Heart left ventricle (tissue), 13 donors: ENCODE measurements at regions not wholly inside any gene's neighbourhood (a gene's known extent, or its start where the extent isn't known, plus 50 kb on each side); places are given as distances from the start of the nearest gene placed in this dataset.

Experiments
- POLR2A ChIP-seq, 2 donors: fragments of 450-650 bp; IDR thresholded peaks; one replicate each; pipeline ENCODE4 v1.6.1; 2017; ENCODE audit warnings: antibody characterized with exemption in 2 of 2, mild to moderate bottlenecking in 2 of 2, moderate library complexity in 2 of 2
- TF ChIP-seq, protein P1 (sequence below), 12 donors: fragments of 200-600 bp; sonication (generic) in 4 of 12; IDR thresholded peaks; one replicate each; pipeline versions ENCODE4 v1.5.0 to v1.8.0; 2018 to 2022; ENCODE audit warnings: antibody characterized with exemption in 12 of 12, mild to moderate bottlenecking in 5 of 12
- donor health status: ischemic (EF 13 %, LVEDD 7.1; RV severe dilation, severe dysfunction).
- donor health status: DM: no; HTN: yes; CAD: no.
- donor health status: DM: no; HTN: no; CAD: no.
- donor health status: ischemic (EF 25% LVEDD 6.9; RV normal size, moderate dysfunction).
- donor health status: ischemic (EF 25% LVEDD 5.7; RV mildly dilated, moderate dysfunction).
- donor health status: ischemic (EF 35%, LVEDD 5.7; RV mildly dilated, moderate dysfunction).
- donor health status: nonischemic (EF 11% LVEDD 7.7; RV severe dilation, severe dysfunction).
- donor health status: DM: yes; HTN: yes; CAD: no.
- donor health status: PGD.
- donor health status: ischemic (EF 29% LVEDD 5.4; RV normal size, mild dysfunction).
- donor health status: nonischemic (EF 23%, LVEDD 6.1; RV moderate dilation, normal function).

DNA sequence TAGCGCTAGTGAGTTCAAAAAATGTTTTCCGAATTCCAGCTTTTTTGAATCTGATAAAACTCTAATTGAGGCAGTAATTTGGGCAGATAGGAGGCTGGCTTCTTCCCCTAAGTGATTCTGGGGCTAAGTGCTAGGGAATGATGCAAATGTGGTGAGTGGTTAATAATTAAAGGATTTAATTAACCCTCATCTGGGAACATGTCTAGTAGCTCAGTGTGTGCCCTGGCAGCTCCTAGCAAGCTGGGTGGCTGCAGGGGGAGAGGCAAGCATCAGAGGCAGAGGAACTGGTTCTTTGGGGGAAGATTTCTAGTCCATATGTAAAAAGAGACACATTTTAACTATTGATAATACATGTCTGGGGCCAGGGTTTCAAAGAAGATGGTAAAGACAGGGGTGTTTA is 354.5 kb downstream of the WDR11 start:
- TF ChIP-seq POLR2A (IDR thresholded peaks at IDR 0.05), result no peak
- TF ChIP-seq, protein P1, sequence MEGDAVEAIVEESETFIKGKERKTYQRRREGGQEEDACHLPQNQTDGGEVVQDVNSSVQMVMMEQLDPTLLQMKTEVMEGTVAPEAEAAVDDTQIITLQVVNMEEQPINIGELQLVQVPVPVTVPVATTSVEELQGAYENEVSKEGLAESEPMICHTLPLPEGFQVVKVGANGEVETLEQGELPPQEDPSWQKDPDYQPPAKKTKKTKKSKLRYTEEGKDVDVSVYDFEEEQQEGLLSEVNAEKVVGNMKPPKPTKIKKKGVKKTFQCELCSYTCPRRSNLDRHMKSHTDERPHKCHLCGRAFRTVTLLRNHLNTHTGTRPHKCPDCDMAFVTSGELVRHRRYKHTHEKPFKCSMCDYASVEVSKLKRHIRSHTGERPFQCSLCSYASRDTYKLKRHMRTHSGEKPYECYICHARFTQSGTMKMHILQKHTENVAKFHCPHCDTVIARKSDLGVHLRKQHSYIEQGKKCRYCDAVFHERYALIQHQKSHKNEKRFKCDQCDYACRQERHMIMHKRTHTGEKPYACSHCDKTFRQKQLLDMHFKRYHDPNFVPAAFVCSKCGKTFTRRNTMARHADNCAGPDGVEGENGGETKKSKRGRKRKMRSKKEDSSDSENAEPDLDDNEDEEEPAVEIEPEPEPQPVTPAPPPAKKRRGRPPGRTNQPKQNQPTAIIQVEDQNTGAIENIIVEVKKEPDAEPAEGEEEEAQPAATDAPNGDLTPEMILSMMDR (IDR thresholded peaks at IDR 0.05), result no peak
